ENCODE measurements at regions not wholly inside any gene's neighbourhood (a gene's known extent, or its start where the extent isn't known, plus 50 kb on each side); places are given as distances from the start of the nearest gene placed in this dataset.

GRCh38 chr1:5765997-5766913, 226.0 kb downstream of the NPHP4 start:
- DNase-seq, result no peak

GRCh38 chr1:5765483-5765882, 226.7 kb downstream of the NPHP4 start:
- no peak for DNase-seq

DNA sequence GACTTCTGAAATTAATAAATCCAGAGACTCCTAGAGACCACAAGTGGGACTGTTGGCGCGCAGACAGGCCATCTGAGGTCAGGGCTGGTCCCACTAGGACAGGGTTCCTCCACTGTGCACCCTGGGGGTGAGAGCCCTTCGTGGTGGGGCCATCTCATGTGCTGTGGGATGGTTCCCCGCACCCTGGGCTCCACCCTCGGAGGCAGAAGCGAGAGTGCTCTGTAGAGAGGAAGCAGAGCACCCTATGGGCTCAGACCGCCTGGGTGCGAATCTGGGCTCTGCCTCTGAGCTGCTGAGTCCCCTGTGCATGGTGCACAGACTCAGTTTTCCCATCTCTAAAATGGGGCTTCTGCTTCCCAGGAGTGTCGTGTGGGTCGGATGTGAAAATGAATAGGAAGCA, 227.3 kb downstream of the NPHP4 start:
- DNase-seq, result no peak

DNA sequence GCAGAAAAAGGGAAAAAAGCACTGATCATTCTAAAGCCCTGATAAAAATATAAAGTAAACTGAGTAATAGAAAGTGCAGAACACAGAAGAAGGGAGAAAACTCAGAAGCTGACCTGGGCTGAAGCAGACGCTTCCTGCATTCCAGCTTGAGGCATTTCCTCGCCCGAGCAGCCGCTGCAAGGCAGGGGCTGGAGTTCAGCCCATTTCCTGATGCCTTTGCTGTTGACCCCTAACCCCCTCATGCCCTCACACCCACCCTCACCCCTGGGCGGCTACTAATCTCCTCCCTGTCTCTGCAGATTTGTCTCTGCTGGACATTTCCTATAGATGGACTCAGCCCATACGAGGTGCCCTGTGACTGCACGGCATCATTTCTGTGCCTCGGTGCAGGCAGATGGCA, 227.8 kb downstream of the NPHP4 start:
- DNase-seq, result no peak

- no peak for DNase-seq
Measured at GRCh38 chr1:5763696-5764370, 228.4 kb downstream of the NPHP4 start.

DNA sequence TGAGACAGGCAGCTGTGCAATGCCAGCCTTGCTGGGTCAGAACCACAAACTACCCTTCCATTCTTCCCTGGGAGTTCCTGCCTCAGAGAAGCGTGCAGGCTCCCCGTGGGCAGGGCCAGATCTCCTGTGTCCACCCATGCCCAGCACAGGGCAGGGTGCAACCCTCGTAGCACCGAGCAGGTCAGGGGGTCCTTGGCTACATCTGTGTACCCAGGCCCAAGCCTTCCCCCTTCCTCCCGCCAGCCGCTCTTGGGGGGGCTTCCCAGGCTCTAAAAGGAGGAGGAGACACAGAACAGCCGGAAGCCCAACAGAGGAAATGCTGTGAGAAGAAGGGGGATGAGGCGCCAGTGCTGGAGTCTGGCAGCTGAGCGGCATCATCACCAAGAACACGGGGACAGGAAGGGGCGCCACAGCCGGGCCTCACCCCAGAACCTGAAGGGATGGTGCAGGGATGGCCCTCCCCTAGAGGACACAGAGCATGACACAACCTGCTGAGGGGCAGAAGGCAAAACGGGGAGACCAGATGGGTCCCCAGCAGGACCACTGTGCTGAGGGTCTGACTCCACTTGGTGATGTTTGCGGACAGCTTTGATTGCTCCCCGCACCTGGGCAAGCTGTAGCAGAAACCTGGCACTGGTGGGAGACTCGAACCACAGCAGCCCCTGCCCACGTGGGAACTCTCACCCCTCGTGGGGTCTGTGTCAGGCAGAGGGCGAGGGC, 233.2 kb downstream of the NPHP4 start:
- DNase-seq, result no peak

DNA sequence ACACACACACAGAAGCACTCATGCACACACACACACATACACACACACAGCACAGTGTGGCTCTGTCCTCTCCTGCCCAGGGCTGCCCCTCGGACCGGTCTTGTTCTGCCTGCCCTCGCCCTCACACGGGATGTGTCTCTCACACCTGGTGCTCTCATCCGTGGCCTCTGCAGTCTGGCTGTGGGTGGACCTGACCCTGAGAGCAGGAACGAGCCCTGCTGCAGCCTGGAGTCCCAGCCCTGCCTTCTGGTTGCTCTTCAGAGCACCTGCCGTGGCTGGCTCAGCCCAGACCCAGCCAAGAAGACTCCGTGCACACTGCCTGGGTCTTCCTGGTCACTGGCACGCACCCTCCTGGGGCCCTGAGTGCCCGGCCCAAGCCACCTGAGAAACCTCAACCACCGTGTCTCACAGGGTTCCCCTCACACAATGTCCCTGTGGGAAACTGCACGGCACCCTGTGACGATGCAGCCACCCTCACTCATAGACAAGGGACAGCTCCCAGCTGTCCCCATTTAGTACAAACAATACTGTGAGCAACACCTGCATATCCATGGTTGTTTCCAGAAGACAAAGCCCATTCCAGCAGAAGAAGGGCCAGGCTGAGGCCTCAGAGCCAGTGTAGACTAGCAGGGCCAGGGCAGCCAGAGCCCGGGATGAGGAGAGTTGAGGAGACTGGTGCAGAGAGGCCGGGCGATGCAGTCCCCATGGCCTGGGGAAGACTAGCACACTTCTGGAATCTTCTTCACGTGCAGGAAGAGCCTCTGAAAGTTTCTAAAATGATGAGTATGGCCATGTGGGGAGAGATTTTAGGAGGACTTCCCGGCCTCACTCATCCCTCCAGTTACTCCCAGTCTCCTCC, 234.0 kb downstream of the NPHP4 start:
- no peak for DNase-seq

- no peak for DNase-seq
Measured at GRCh38 chr1:5757187-5757805, 234.9 kb downstream of the NPHP4 start.

- DNase-seq, result no peak
Measured at GRCh38 chr1:5756434-5757186, 235.6 kb downstream of the NPHP4 start.

DNA sequence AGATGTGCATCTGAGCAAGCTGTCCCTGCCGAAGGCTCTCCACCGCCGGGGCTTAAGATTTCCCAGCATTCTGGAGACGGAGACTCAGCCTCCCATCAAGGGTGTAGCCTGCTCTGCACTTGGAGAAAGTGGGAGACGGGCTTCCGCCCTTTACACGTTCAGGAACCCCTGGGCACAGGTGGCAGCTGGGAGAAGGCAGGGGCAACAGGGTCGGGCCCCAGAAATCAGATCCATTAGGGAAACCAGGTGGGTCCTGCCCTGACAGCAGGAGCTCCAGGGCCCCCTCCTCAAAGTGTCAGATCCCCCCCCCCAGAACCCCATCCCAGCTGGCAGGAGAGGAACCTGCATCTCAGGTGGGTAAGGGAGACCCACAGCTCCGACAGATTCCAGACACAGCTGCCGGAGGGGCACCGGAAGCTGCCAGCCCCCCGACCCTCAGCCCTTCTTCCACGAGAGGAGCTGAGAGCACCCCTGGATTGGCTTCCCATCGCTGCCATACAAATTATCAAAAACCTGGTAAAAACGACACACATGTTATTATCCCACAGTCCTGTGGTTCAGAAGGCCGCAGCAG, 236.6 kb downstream of the NPHP4 start:
- no peak for DNase-seq

DNA sequence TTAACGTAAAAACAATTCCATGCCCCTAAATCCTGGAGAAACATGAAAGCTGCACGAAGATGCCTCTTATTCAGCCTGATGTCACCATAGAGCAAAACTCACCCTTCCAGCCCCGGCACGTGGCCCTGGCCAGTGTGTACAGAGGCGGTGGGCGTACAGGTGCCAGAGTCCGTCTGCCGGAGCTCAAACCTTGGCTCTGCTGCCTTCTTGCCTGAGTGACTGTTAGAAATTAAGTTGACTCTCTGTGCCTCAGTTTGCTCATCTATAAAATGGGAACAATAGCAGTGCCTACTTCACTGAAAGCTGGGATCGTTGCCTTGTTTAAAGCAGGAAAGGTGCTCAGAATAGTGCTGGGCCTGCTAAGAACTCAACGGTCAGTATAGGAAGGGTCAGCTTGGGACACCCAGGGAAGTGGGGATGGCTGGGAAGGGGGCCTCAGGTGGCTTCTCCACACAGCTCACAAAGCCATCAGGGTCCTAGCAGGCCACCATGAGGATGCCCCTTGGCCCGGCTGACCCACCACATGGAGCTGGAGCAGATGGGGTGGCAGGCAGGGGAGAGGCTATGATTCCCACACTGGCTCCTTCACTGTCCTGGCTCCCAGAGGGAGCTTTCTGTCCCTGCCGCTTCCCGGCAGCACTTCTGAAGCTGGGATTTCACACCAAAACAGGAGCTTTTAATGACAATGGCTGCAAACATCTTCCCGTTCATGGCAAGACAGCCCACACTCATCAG, 237.2 kb downstream of the NPHP4 start:
- no peak for DNase-seq

DNA sequence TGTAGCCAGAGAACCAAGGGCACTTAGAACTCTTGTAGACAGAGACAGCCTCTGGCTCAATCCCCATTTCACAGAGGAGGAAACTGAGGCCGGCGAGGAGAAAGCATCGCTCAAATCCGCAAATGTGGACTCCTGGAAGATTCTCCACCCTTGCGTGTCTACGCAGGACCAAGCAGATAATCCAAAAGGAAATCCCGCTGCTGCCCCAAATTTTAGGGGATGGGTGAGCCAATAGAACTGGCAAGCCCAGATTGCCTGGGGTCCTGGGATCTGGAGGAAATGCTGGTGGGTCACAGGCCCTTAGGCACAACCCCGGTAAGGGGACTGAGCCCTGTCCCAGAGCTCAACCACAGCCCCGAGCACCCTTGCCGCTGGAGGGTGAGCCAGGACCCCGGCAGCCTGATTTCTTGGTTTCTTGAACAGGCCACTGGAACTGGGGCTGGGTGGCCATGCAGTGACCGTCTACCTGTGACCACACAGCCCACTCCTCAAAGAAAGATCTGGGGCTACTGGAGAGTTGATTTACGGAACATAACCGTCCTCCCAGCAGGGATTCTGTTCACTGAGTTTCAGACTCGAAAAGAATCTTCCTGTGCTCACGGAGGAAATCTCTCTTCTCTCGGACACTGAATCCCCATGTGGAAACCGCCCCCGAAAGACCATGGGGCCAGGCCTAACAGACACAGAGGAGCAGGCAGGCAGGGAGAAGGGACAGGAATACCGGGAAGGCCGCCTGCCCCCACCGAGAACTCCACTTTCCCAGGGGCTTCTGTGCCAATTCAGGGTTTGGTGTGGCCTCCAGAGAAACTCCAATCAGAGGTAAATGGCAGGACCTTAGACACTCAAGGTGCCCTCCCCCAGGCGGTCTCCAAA, 238.4 kb downstream of the NPHP4 start:
- no peak for DNase-seq

DNA sequence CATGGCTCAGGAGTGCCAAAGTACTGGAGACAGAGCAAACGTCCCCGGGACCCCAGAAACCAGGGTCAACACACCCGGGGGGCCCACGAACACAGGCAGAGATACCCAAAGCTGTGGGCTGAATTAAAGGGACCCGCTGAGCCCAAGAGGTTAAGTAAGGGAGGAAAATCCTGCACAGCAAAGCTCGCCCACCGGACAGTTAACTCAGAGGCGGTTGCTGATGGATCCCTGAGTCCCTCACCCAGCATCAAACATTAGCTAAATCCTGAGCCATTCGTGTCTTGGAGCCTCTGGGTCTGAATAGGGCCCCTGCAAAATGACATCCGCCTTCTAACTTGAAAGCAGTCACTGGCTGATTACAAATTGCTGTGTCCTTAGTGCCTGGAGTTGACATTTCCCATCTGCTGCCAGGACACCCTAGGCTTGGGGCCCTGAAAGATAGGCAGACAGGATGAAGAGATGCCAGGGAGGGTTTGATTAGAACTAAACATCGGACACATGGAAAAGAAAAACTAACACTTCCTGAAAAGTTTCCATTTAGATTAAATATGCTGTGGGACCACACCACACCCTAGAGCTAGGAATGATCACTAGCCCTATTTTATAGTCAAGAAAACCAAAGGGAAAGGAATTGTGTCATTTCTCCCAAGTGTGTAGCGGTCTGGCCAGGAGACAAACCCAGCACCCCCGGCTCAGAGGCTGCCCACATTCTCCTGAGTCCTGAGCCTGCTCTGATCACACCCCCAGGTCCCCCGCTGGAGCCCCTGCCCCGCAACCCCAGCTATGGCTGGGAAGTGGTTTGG, 239.3 kb downstream of the NPHP4 start:
- DNase-seq, result no peak

- DNase-seq, result no peak
Measured at GRCh38 chr1:5751833-5752745, 240.1 kb downstream of the NPHP4 start.

GRCh38 chr1:5751163-5751540, 241.1 kb downstream of the NPHP4 start:
- DNase-seq, result no peak

GRCh38 chr1:5750186-5751162, 241.8 kb downstream of the NPHP4 start:
- DNase-seq, result no peak

All from stimulated activated CD8-positive, alpha-beta memory T cell treated with anti-CD3 and anti-CD28 coated beads, Interleukin-4, amount 100 ng/mL, for 48 hours (primary cell).